ENCODE measurements at regions not wholly inside any gene's neighbourhood (a gene's known extent, or its start where the extent isn't known, plus 50 kb on each side); places are given as distances from the start of the nearest gene placed in this dataset.

DNA sequence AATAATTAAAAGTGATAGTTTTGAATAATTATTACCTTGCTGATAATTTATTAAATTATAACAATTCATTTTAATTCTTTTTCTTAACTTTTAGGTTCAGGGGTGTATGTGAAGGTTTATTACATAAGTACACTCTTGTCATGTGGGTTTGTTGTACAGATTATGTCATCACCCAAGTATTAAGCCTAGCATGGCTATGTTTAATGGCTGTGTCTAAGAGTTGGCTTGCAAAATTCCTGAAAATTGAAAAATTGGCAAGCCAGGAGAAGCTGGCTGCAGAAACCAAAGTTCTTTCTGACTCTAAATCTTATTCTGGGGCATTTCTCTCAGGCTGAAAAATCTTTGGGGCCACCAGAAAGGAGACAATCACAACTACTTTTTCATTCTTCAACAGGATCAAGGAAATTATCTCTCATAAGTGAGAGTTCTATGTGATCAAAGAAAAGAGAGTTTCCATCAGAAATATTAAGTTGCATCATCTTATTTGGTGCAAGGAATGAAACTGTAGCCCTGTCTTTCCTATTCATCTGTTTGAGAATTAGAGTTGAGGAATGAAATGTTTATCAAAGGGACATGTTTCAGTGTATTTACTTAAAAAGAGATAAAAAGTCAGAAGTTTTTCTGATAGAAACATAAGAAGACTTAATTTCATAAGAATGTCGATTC is 412.1 kb upstream of the CDH2 start:
- TF ChIP-seq, protein P1, sequence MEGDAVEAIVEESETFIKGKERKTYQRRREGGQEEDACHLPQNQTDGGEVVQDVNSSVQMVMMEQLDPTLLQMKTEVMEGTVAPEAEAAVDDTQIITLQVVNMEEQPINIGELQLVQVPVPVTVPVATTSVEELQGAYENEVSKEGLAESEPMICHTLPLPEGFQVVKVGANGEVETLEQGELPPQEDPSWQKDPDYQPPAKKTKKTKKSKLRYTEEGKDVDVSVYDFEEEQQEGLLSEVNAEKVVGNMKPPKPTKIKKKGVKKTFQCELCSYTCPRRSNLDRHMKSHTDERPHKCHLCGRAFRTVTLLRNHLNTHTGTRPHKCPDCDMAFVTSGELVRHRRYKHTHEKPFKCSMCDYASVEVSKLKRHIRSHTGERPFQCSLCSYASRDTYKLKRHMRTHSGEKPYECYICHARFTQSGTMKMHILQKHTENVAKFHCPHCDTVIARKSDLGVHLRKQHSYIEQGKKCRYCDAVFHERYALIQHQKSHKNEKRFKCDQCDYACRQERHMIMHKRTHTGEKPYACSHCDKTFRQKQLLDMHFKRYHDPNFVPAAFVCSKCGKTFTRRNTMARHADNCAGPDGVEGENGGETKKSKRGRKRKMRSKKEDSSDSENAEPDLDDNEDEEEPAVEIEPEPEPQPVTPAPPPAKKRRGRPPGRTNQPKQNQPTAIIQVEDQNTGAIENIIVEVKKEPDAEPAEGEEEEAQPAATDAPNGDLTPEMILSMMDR (IDR thresholded peaks at IDR 0.05; ENCODE audit: poor library complexity) = no peak
- no peak for TF ChIP-seq EZH2 (IDR thresholded peaks at IDR 0.05; ENCODE audit: borderline replicate concordance)

Measured in hepatocyte (in vitro differentiated cells).